BJ (cell line): ENCODE measurements at regions not wholly inside any gene's neighbourhood (a gene's known extent, or its start where the extent isn't known, plus 50 kb on each side); places are given as distances from the start of the nearest gene placed in this dataset.

Experiments
- CTCF ChIA-PET: fragments of 350-600 bp; formaldehyde crosslinking; extraction: SDS; loops from one replicate; lab custom pipeline; 2021; ENCODE audit warnings: antibody characterized with exemption, inconsistent platforms; lab: Yijun Ruan, JAX
- POLR2A ChIA-PET: fragments of 300-600 bp; sonication (Branson Sonifier 250); formaldehyde crosslinking; extraction: SDS; loops from one replicate; lab custom pipeline; 2021; ENCODE audit warnings: antibody characterized with exemption; lab: Charles Lee
- DNase-seq: peaks from one replicate; pipeline ENCODE4 v3.0.0-alpha.2; 2011; ENCODE audit warnings: low read depth
- H3K27me3 ChIP-seq: 2 replicates; pipeline ENCODE4 v1.6.0; 2011; ENCODE audit warnings: low read length; ENCODE audit not compliant: control insufficient read depth, insufficient read depth
- H3K36me3 ChIP-seq: 2 replicates; pipeline ENCODE4 v1.5.1; 2011; ENCODE audit warnings: low read length; ENCODE audit not compliant: control insufficient read depth, insufficient read depth
- H3K4me3 ChIP-seq: 2 replicates; pipeline ENCODE4 v1.5.1; 2011; ENCODE audit warnings: low read depth, mild to moderate bottlenecking, control low read depth, low read length
- CTCF ChIP-seq: IDR thresholded peaks from 2 replicates; pipeline ENCODE4 v1.5.1; 2011; ENCODE audit warnings: low read depth, mild to moderate bottlenecking, control low read depth, inconsistent platforms, low read length, moderate library complexity; ENCODE audit not compliant: insufficient read depth

GRCh38 chr7:131974671-131975070, 418.2 kb upstream of the PODXL start:
- POLR2A ChIA-PET: no interaction called here
- no peak for DNase-seq
- Histone ChIP-seq H3K36me3 (no peaks in the 10 kb centered on the region), H3K27me3 (no peaks in the 10 kb centered on the region), H3K4me3 (no peak overlapping the region)
- no peak for TF ChIP-seq CTCF
- CTCF ChIA-PET: no interaction called here

- DNase-seq: no peak
- CTCF ChIA-PET: no interaction called here
- 0 out of 2 replicates have a peak, but pooled peaks cover 1% of the 10 kb centered on the region for H3K27me3 ChIP-seq
- POLR2A ChIA-PET: no interaction called here
- no peak overlapping the region for H3K4me3 ChIP-seq
- TF ChIP-seq CTCF: no peak
- no peaks in the 10 kb centered on the region for H3K36me3 ChIP-seq
These were observed 415.8 kb upstream of the PODXL start for GRCh38 chr7:131972251-131972650.

- POLR2A ChIA-PET: no interaction called here
- TF ChIP-seq CTCF: no peak
- no peak for DNase-seq
- H3K27me3 ChIP-seq: peaks cover 1% of the 10 kb centered on the region; the same call in 1 of the 2 replicates
- CTCF ChIA-PET: interaction anchor here (1.3 kb wide), 1 partner anchor 25 kb away, joined by 5 read pairs; no protein-coding TSS in a partner anchor
- H3K36me3 ChIP-seq: no peaks in the 10 kb centered on the region
- H3K4me3 ChIP-seq: no peak overlapping the region
These were observed 414.2 kb upstream of the PODXL start for GRCh38 chr7:131970602-131971001.

- CTCF ChIA-PET: interaction anchor here (0.7 to 1.8 kb wide), 3 partner anchors 24 to 283 kb away, joined by 3 read pairs; no protein-coding TSS in a partner anchor
- TF ChIP-seq CTCF: no peak
These were observed 413.1 kb upstream of the PODXL start for GRCh38 chr7:131969560-131969959.

GRCh38 chr7:131967216-131967730, 410.8 kb upstream of the PODXL start:
- Histone ChIP-seq H3K4me3 (no peak overlapping the region), H3K36me3 (no peaks in the 10 kb centered on the region), H3K27me3 (peaks cover 1% of the 10 kb centered on the region; the same call in 1 of the 2 replicates)
- no peak for TF ChIP-seq CTCF
- no peak for DNase-seq
- ChIA-PET POLR2A (no interaction called here), CTCF (no interaction called here)

More at GRCh38 chr7:131969560-131969959, 413.1 kb upstream of the PODXL start:
- DNase-seq: no peak
- H3K4me3 ChIP-seq: no peak overlapping the region
- peaks cover 1% of the 10 kb centered on the region; the same call in 1 of the 2 replicates for H3K27me3 ChIP-seq
- H3K36me3 ChIP-seq: no peaks in the 10 kb centered on the region
- POLR2A ChIA-PET: no interaction called here
